HCT116 (cell line): ENCODE measurements at regions not wholly inside any gene's neighbourhood (a gene's known extent, or its start where the extent isn't known, plus 50 kb on each side); places are given as distances from the start of the nearest gene placed in this dataset.

ENCODE experiments used
- ATAC-seq: fragments of 200-7000 bp; cut with Tn5 transposase; 2 replicates; pipeline ENCODE4 v1.9.1; 2020; ENCODE audit warnings: mild to moderate bottlenecking, moderate library complexity
- BruUV-seq: library from RNA; stranded (reverse); fragments of 400-500 nt; replicated peaks from 2 replicates; lab custom pipeline; 2021; lab: Mats Ljungman, UMichigan
- CTCF ChIA-PET: fragments of 300-600 bp; sonication (Branson Sonifier 250); formaldehyde crosslinking; loops from one replicate; lab custom pipeline; 2021; ENCODE audit warnings: antibody characterized with exemption; lab: Charles Lee
- POLR2A ChIA-PET: fragments of 300-600, 350-600 bp; sonication (Branson Sonifier 250); formaldehyde crosslinking; loops from one replicate; lab custom pipeline; 2021; ENCODE audit warnings: antibody characterized with exemption; lab: Charles Lee
- RAD21 ChIA-PET, 2 experiments: fragments of 300-600 bp; sonication (Branson Sonifier 250); formaldehyde crosslinking; loops; one replicate each; lab custom pipeline; 2023; ENCODE audit warnings: low total read pairs in 2 of 2; ENCODE audit not compliant: uncharacterized antibody in 2 of 2, unreplicated experiment in 2 of 2, low non-redundant PET in 1 of 2; lab: Charles Lee
- DNase-seq: peaks from one replicate; pipeline ENCODE4 v3.0.0-alpha.2; 2010; ENCODE audit warnings: low read depth, low spot score
- H2AFZ ChIP-seq: fragments of 200-600 bp; shearing (Covaris generic), sonication (generic); 2 replicates; pipeline ENCODE4 v1.6.1; 2017; ENCODE audit warnings: low read depth, mixed run types, mixed read lengths, antibody characterized with exemption, low read length; ENCODE audit not compliant: poor library complexity, severe bottlenecking
- H3K27ac ChIP-seq: 2 replicates; pipeline ENCODE4 v1.5.1; 2012; ENCODE audit warnings: low read depth, low read length
- H3K27me3 ChIP-seq: fragments of 200-600 bp; sonication (generic); 2 replicates; pipeline ENCODE4 v1.6.1; 2016; ENCODE audit warnings: mixed run types, low read length, mixed read lengths; ENCODE audit not compliant: insufficient read depth
- H3K36me3 ChIP-seq, 2 experiments: fragments of 200-500 bp in 1 of 2; fragments of 200-600 bp in 1 of 2; sonication (Bioruptor generic) in 1 of 2; sonication (generic) in 1 of 2; 2 replicates each; pipeline versions ENCODE4 v1.5.1 to v1.6.1; 2014 to 2016; ENCODE audit warnings: low read length in 2 of 2, inconsistent platforms in 1 of 2, mixed read lengths in 1 of 2, mixed run types in 1 of 2; ENCODE audit not compliant: insufficient read depth in 2 of 2, control insufficient read depth in 1 of 2
- H3K4me1 ChIP-seq, 2 experiments: fragments of 200-600 bp in 1 of 2; sonication (generic) in 1 of 2; 2 replicates each; pipeline versions ENCODE4 v1.5.1 to v1.6.1; 2012 to 2017; ENCODE audit warnings: low read length in 2 of 2, inconsistent platforms in 1 of 2, mild to moderate bottlenecking in 1 of 2, mixed read lengths in 1 of 2, mixed run types in 1 of 2, moderate library complexity in 1 of 2; ENCODE audit not compliant: insufficient read depth in 2 of 2, control insufficient read depth in 1 of 2
- H3K4me2 ChIP-seq: fragments of 200-600 bp; sonication (generic); 2 replicates; pipeline ENCODE4 v1.6.1; 2017; ENCODE audit warnings: mixed run types, low read length, mixed read lengths
- H3K4me3 ChIP-seq, 2 experiments: fragments of 200-600 bp in 1 of 2; sonication (generic) in 1 of 2; replicated peaks in 1 of 2; 2 replicates each; pipeline ENCODE4 v1.5.1; 2011 to 2016; ENCODE audit warnings: low read length in 2 of 2, control low read depth in 1 of 2, low read depth in 1 of 2, mild to moderate bottlenecking in 1 of 2, mixed read lengths in 1 of 2, mixed run types in 1 of 2
- H3K79me2 ChIP-seq: fragments of 200-600 bp; sonication (generic); 2 replicates; pipeline ENCODE4 v1.6.1; 2017; ENCODE audit warnings: mild to moderate bottlenecking, mixed run types, low read length, moderate library complexity, mixed read lengths; ENCODE audit not compliant: insufficient read depth
- H3K9ac ChIP-seq: fragments of 200-600 bp; sonication (generic); 2 replicates; pipeline ENCODE4 v1.6.1; 2016; ENCODE audit warnings: low read length, mixed read lengths
- H3K9me2 ChIP-seq: fragments of 200-600 bp; sonication (generic), shearing (Covaris generic); 2 replicates; pipeline ENCODE4 v1.6.1; 2017; ENCODE audit warnings: mixed run types, mild to moderate bottlenecking, moderate library complexity; ENCODE audit not compliant: insufficient read depth
- H3K9me3 ChIP-seq, 2 experiments: fragments of 200-500 bp in 1 of 2; fragments of 200-600 bp in 1 of 2; sonication (Bioruptor generic) in 1 of 2; sonication (generic) in 1 of 2; 2 replicates each; pipeline ENCODE4 v1.6.1; 2014 to 2017; ENCODE audit warnings: low read length in 2 of 2, mixed read lengths in 2 of 2, inconsistent platforms in 1 of 2, low read depth in 1 of 2, mild to moderate bottlenecking in 1 of 2, mixed run types in 1 of 2, moderate library complexity in 1 of 2; ENCODE audit not compliant: control insufficient read depth in 1 of 2, insufficient read depth in 1 of 2
- H4K20me1 ChIP-seq: fragments of 200-600 bp; sonication (generic), shearing (Covaris generic); 2 replicates; pipeline ENCODE4 v1.6.1; 2017; ENCODE audit warnings: mixed run types, mild to moderate bottlenecking, moderate library complexity; ENCODE audit not compliant: insufficient read depth
- CEBPB ChIP-seq: IDR thresholded peaks from 2 replicates; pipeline ENCODE4 v1.6.1; 2012; ENCODE audit warnings: low read depth
- ELF1 ChIP-seq: IDR thresholded peaks from 2 replicates; pipeline ENCODE4 v1.6.1; 2012; ENCODE audit warnings: low read depth, borderline replicate concordance
- EZH2 ChIP-seq: fragments of 200-600 bp; sonication (generic); IDR thresholded peaks from 2 replicates; pipeline ENCODE4 v1.6.1; 2017; ENCODE audit warnings: antibody characterized with exemption, mixed run types
- JUND ChIP-seq: IDR thresholded peaks from 2 replicates; pipeline ENCODE4 v1.6.1; 2012
- POLR2AphosphoS5 ChIP-seq: IDR thresholded peaks from 2 replicates; pipeline ENCODE4 v1.6.1; 2011; ENCODE audit warnings: mild to moderate bottlenecking, low read depth, low read length, moderate library complexity
- SP1 ChIP-seq: IDR thresholded peaks from 2 replicates; pipeline ENCODE4 v1.6.1; 2012; ENCODE audit warnings: low read depth
- YY1 ChIP-seq: IDR thresholded peaks from 2 replicates; pipeline ENCODE4 v1.6.1; 2011; ENCODE audit warnings: low read length, low read depth, moderate library complexity, mild to moderate bottlenecking; ENCODE audit not compliant: insufficient replicate concordance; ENCODE audit errors: extremely low read depth
- ZFX ChIP-seq: fragments of 450-650 bp; IDR thresholded peaks from 2 replicates; pipeline ENCODE4 v1.6.1; 2017
- ZNF274 ChIP-seq: fragments of 200-500 bp; sonication (Bioruptor generic); IDR thresholded peaks from 2 replicates; pipeline ENCODE4 v1.6.1; 2014; ENCODE audit warnings: mild to moderate bottlenecking, low read depth, low read length, inconsistent platforms
- intact Hi-C: fragments of 100-400 bp; cut with micrococcal nuclease; formaldehyde crosslinking; loops from 2 replicates; pipeline ENCODE4 v1.10.0; 2022
- TF ChIP-seq, protein P1 (sequence below): IDR thresholded peaks from 2 replicates; pipeline ENCODE4 v1.6.1; 2012
- TF ChIP-seq, protein P2 (sequence below): IDR thresholded peaks from 2 replicates; pipeline ENCODE4 v1.6.1; 2011; ENCODE audit warnings: mild to moderate bottlenecking, low read length, moderate library complexity; ENCODE audit not compliant: insufficient replicate concordance; ENCODE audit errors: extremely low read depth
- TF ChIP-seq, protein P3 (sequence below): IDR thresholded peaks from 2 replicates; pipeline ENCODE4 v1.6.1; 2012

DNA sequence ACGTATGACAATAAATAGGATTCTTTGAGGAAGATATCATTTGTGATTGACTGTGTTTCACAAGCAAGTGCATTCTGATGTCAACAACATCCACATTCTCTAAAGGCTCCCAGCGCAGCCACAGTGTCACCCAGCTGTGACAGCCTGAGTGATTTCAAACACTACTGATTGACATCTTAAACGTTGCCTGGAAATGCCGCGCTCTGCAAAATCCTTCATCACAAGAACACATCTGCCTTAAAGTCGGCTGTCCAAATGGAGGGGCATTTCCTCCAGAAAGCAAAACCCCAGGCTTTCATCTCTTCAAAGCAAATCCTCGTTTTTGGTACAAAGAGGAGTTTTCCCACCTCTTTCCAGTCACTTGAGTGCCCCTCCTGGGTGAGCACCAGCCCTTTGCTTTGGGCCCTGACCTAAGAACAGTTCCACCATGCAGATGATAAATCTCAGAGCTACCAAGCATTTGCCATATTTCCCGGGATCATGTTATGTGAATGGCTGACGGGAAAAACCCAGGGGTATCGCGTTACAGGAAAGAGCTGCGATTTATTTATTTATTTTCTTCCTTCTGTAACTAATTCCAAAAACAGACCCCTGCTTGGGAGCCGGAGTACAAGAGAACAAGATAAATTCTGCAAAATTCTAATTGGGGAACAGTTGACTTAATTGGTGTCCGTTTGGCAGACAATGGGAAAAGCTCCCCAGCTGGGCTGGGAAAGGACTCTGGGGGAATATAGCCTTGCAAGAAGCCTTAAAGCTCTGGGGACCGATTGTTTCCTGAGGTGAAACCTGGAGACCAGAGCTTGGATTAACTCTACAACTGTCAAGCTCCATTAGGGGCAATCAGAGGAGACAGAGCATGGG lies 703.8 kb upstream of the NR2F2 start:
- Histone ChIP-seq H3K4me1 (no peaks in the 10 kb centered on the region), H3K79me2 (no peaks in the 10 kb centered on the region), H2AFZ (no peak overlapping the region), H3K4me3 (no peak overlapping the region), H3K9ac (no peak overlapping the region), H3K9me2 (no peaks in the 10 kb centered on the region), H3K9me3 (no peaks in the 10 kb centered on the region), H4K20me1 (no peaks in the 10 kb centered on the region), H3K4me2 (no peak overlapping the region), H3K27ac (no peak overlapping the region), H3K36me3 (no peaks in the 10 kb centered on the region), H3K27me3 (no peaks in the 10 kb centered on the region)
- CTCF ChIA-PET: no interaction called here
- no peak for DNase-seq
- POLR2A ChIA-PET: no interaction called here
- ATAC-seq: no peak
- TF ChIP-seq YY1: no peak
- no peak for TF ChIP-seq CEBPB
- TF ChIP-seq EZH2: no peak
- no peak for TF ChIP-seq ZFX
- TF ChIP-seq, protein P1, sequence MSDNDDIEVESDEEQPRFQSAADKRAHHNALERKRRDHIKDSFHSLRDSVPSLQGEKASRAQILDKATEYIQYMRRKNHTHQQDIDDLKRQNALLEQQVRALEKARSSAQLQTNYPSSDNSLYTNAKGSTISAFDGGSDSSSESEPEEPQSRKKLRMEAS: no peak
- BruUV-seq: no TSS peak
- RAD21 ChIA-PET: no interaction called here
- intact Hi-C loops: no loop called here

DNA sequence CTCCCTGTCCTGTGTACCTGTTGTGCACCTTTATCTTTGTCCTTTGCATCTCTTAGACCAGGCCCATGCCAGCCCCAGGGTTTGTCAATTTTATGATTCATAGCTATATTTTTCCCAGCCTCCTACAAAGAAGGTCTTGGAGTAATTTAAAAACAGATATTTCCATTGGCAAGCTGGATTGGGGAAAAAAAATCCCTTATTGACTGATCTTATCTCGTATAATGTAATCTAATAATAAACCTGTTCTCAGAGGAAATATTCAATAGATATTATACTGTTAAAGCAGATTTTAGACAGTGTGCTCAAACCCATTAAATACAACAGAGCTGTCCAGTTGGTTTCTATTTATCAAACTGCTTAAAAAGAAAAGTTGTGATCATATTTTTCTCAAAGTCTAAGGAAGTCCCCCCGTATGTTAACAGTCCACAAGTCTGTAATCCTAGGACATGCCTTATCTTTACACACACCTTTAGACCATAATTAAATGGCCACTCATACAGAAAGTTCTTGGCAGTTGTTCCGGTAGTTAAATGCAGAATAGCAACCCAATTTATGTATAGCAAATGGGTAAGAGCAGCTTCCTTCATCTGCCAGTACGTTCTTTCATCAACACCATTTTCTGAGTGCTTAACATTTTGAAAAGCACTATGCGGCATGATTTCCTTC lies 700.9 kb upstream of the NR2F2 start:
- POLR2A ChIA-PET: no interaction called here
- no peak for DNase-seq
- Histone ChIP-seq H3K4me2 (no peak overlapping the region), H3K79me2 (no peaks in the 10 kb centered on the region), H3K9me3 (no peaks in the 10 kb centered on the region), H3K9me2 (no peaks in the 10 kb centered on the region), H3K27ac (no peak overlapping the region), H3K27me3 (no peaks in the 10 kb centered on the region), H3K9ac (no peak overlapping the region), H3K4me3 (no peak overlapping the region), H4K20me1 (no peaks in the 10 kb centered on the region), H2AFZ (no peak overlapping the region), H3K36me3 (no peaks in the 10 kb centered on the region), H3K4me1 (no peaks in the 10 kb centered on the region)
- CTCF ChIA-PET: no interaction called here
- RAD21 ChIA-PET: no interaction called here
- TF ChIP-seq, protein P2, sequence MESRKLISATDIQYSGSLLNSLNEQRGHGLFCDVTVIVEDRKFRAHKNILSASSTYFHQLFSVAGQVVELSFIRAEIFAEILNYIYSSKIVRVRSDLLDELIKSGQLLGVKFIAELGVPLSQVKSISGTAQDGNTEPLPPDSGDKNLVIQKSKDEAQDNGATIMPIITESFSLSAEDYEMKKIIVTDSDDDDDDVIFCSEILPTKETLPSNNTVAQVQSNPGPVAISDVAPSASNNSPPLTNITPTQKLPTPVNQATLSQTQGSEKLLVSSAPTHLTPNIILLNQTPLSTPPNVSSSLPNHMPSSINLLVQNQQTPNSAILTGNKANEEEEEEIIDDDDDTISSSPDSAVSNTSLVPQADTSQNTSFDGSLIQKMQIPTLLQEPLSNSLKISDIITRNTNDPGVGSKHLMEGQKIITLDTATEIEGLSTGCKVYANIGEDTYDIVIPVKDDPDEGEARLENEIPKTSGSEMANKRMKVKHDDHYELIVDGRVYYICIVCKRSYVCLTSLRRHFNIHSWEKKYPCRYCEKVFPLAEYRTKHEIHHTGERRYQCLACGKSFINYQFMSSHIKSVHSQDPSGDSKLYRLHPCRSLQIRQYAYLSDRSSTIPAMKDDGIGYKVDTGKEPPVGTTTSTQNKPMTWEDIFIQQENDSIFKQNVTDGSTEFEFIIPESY: no peak
- TF ChIP-seq, protein P3, sequence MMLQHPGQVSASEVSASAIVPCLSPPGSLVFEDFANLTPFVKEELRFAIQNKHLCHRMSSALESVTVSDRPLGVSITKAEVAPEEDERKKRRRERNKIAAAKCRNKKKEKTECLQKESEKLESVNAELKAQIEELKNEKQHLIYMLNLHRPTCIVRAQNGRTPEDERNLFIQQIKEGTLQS: no peak
- no peak for TF ChIP-seq POLR2AphosphoS5
- TF ChIP-seq SP1: no peak
- no peak for TF ChIP-seq ELF1
- no peak for TF ChIP-seq ZFX
- TF ChIP-seq, protein P1: no peak
- TF ChIP-seq JUND: no peak
- TF ChIP-seq ZNF274: no peak
- no TSS peak for BruUV-seq
- ATAC-seq: no peak
- intact Hi-C loops: no loop called here
